Astrocyte (in vitro differentiated cells and primary cell): ENCODE measurements at regions not wholly inside any gene's neighbourhood (a gene's known extent, or its start where the extent isn't known, plus 50 kb on each side); places are given as distances from the start of the nearest gene placed in this dataset.

ENCODE experiments used
- EZH2 ChIP-seq: IDR thresholded peaks from 2 replicates; pipeline ENCODE4 v1.6.1; 2012; ENCODE audit warnings: mild to moderate bottlenecking, low read length, inconsistent platforms; ENCODE audit not compliant: insufficient read depth
- TF ChIP-seq, protein P1 (sequence below): IDR thresholded peaks from 2 replicates; pipeline ENCODE4 v1.5.1; 2011; ENCODE audit warnings: low read depth, mild to moderate bottlenecking, inconsistent platforms, low read length, moderate library complexity; ENCODE audit not compliant: insufficient read depth

DNA sequence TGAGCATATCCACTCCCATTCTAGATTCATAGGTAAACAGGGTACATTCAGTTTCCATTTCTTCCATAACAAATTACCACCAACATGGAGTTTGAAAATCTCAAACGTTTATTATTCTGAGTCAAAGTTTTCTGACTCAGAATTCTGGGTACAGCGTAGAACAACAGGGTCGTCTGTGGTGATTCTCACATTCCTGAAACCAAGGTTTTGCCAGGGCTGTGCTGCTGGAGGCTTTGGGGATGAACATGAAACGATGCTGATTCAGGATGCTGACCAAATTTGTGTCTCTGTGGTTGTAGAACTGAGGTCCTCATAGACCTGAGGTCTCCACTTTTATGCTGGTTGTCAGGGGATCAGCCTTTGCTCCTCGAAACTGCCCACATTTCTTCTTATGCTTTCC, 255.7 kb downstream of the DSEL start:
- TF ChIP-seq, protein P1, sequence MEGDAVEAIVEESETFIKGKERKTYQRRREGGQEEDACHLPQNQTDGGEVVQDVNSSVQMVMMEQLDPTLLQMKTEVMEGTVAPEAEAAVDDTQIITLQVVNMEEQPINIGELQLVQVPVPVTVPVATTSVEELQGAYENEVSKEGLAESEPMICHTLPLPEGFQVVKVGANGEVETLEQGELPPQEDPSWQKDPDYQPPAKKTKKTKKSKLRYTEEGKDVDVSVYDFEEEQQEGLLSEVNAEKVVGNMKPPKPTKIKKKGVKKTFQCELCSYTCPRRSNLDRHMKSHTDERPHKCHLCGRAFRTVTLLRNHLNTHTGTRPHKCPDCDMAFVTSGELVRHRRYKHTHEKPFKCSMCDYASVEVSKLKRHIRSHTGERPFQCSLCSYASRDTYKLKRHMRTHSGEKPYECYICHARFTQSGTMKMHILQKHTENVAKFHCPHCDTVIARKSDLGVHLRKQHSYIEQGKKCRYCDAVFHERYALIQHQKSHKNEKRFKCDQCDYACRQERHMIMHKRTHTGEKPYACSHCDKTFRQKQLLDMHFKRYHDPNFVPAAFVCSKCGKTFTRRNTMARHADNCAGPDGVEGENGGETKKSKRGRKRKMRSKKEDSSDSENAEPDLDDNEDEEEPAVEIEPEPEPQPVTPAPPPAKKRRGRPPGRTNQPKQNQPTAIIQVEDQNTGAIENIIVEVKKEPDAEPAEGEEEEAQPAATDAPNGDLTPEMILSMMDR = no peak
- no peak for TF ChIP-seq EZH2
